Urinary bladder (tissue), 3 donors: ENCODE measurements at regions not wholly inside any gene's neighbourhood (a gene's known extent, or its start where the extent isn't known, plus 50 kb on each side); places are given as distances from the start of the nearest gene placed in this dataset.
"Not testable (repeated sequence)": the region's sequence is repeated elsewhere in the genome, so short reads cannot be mapped to it uniquely, and the experiment has no call there.

Experiments used
- DNase-seq: peaks from one replicate; pipeline ENCODE4 v3.0.0-alpha.2; 2015; ENCODE audit errors: extremely low spot score
- H3K27ac ChIP-seq: one replicate; pipeline ENCODE4 v1.5.1; 2013; ENCODE audit warnings: low read depth, mild to moderate bottlenecking, moderate library complexity
- H3K36me3 ChIP-seq: one replicate; pipeline ENCODE4 v1.6.1; 2013; ENCODE audit warnings: mild to moderate bottlenecking, moderate library complexity; ENCODE audit not compliant: insufficient read depth
- H3K4me1 ChIP-seq: one replicate; pipeline ENCODE4 v1.6.1; 2013; ENCODE audit warnings: mild to moderate bottlenecking, moderate library complexity; ENCODE audit not compliant: insufficient read depth
- H3K4me3 ChIP-seq: one replicate; pipeline ENCODE4 v1.5.1; 2013; ENCODE audit warnings: low read depth, low read length
- WGBS: extraction: QIAGEN DNeasy Blood & Tissue Kit; methylation state at CpG from one replicate; pipeline ENCODE4 v1.1.7; 2013; 5-methylcytosine and 5-hydroxymethylcytosine counted together
- donor health status: healthy with polysubstance abuse.
- donor health status: healthy.

- H3K36me3 ChIP-seq, result no peaks in the 10 kb centered on the region
- no peak overlapping the region for H3K4me3 ChIP-seq
- no peak overlapping the region for H3K27ac ChIP-seq
- WGBS, result 93% methylated on average over 2 of the region's 2 CpGs
- H3K4me1 ChIP-seq, result no peaks in the 10 kb centered on the region
- no peak for DNase-seq
Measured at GRCh38 chrX:42229533-42229932, 306.2 kb upstream of the CASK start.

GRCh38 chrX:42220666-42221065, 297.3 kb upstream of the CASK start:
- DNase-seq, result no peak

GRCh38 chrX:42220083-42220482, 296.7 kb upstream of the CASK start:
- no peak for DNase-seq
- Histone ChIP-seq H3K4me1 (no peaks in the 10 kb centered on the region), H3K4me3 (no peak overlapping the region), H3K36me3 (no peaks in the 10 kb centered on the region), H3K27ac (no peak overlapping the region)
- 85% methylated on average over 6 of the region's 6 CpGs for WGBS

More at GRCh38 chrX:42220666-42221065, 297.3 kb upstream of the CASK start:
- no peaks in the 10 kb centered on the region for H3K4me1 ChIP-seq
- 94% methylated on average over 2 of the region's 2 CpGs for WGBS
- H3K36me3 ChIP-seq, result no peaks in the 10 kb centered on the region
- no peak overlapping the region for H3K4me3 ChIP-seq
- no peak overlapping the region for H3K27ac ChIP-seq

GRCh38 chrX:42219231-42219630, 295.9 kb upstream of the CASK start:
- no peaks in the 10 kb centered on the region for H3K36me3 ChIP-seq
- no peaks in the 10 kb centered on the region for H3K4me1 ChIP-seq
- DNase-seq, result no peak
- H3K27ac ChIP-seq, result no peak overlapping the region
- no peak overlapping the region for H3K4me3 ChIP-seq

GRCh38 chrX:42195506-42195905, 272.2 kb upstream of the CASK start:
- Histone ChIP-seq H3K4me3 (no peak overlapping the region), H3K27ac (no peak overlapping the region), H3K4me1 (no peaks in the 10 kb centered on the region), H3K36me3 (no peaks in the 10 kb centered on the region)
- 80% methylated on average over 1 of the region's 1 CpG for WGBS
- no peak for DNase-seq

DNA sequence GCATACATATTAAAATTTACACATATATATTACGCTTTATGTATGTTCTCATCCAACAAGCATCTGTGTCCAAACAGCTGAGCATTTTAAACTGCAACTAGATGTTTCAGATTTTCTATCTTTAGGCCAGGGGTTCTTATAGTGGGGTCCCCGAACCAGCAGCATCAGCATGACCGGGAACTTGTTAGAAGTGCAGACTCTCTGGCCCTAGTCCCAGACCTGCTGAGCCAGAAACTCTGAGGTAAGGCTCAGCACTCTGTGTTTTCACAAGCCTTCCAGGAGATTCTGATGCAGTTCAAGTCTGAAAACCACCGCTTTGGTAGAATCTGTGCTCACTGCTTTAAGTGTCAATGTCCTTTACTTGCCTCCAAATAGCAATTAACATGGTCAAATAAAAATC, 266.2 kb upstream of the CASK start:
- 57% methylated on average over 4 of the region's 4 CpGs for WGBS
- DNase-seq, result no peak
- no peaks in the 10 kb centered on the region for H3K36me3 ChIP-seq
- H3K27ac ChIP-seq, result no peak overlapping the region
- no peak overlapping the region for H3K4me3 ChIP-seq
- H3K4me1 ChIP-seq, result no peaks in the 10 kb centered on the region

DNA sequence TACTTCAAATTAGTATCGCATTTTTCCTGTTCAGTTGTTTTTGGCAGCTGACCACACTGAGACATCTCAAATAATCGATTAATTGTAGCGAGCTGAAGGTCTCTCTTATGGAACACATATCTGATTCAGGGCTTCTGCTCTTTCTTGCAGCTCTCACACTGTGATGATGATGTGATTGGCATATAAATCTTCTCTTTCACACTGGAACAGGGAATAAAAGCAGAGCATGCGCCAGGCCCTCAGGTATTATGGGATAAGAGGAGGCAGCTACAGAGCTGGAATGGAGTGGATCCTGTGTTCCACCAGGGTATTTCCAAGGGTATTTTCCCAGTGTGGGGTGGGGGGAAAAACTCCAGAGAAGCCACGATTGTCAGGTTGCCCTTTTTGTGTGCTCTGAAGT, 265.4 kb upstream of the CASK start:
- Histone ChIP-seq H3K27ac (no peak overlapping the region), H3K4me3 (no peak overlapping the region), H3K36me3 (no peaks in the 10 kb centered on the region), H3K4me1 (no peaks in the 10 kb centered on the region)
- no peak for DNase-seq
- 76% methylated on average over 5 of the region's 5 CpGs for WGBS

DNA sequence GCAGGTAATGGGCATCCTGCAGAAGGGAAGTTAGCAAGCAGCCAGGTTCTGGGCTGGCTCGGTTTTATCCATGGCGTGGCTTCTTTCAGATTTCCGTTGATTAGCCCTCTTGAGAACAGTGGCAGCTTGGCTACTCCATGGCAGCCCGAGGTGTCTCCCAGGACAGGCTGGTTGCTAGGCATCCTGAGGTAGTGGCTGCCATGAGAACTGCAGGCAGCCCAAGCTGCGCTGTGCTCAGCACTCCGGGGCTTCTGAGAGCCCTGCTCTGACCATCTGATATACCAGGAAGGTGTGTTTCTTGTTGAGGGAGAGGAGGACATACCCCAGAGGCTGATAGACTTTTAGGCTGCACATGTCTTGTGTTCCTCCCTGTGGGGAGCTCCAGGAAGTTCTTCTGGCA, 253.4 kb upstream of the CASK start:
- Histone ChIP-seq H3K36me3 (no peaks in the 10 kb centered on the region), H3K4me1 (no peaks in the 10 kb centered on the region), H3K27ac (no peak overlapping the region), H3K4me3 (no peak overlapping the region)
- 89% methylated on average over 6 of the region's 6 CpGs for WGBS
- no peak for DNase-seq

DNA sequence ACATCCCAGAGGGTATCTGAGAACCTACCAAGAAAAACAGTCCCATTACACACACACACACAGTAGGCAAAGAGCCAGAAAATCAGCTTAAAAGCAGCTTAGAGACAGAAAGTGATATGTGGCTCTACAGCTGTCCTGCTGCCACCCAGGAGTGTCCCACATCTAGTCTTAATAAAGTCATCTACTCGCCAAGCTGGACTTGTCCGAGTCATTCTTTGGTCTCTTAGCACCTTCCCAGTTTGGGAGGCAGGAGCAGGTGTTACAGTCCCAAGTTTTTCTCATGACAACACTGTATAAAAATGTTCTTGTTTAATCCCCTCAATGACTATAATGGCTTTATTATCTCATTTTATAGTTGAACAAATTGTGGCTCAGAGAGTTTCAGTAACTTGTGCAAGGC, 252.5 kb upstream of the CASK start:
- Histone ChIP-seq H3K27ac (no peak overlapping the region), H3K36me3 (no peaks in the 10 kb centered on the region), H3K4me3 (no peak overlapping the region), H3K4me1 (no peaks in the 10 kb centered on the region)
- 93% methylated on average over 2 of the region's 2 CpGs for WGBS
- no peak for DNase-seq

- not testable (repeated sequence) for H3K4me1 ChIP-seq, DNase-seq, H3K36me3 ChIP-seq, H3K4me3 ChIP-seq, H3K27ac ChIP-seq
- 86% methylated on average over 2 of the region's 2 CpGs for whole genome bisulfite sequencing
Measured at GRCh38 chrX:42157923-42158322, 234.6 kb upstream of the CASK start.

GRCh38 chrX:42151808-42152207, 228.5 kb upstream of the CASK start:
- Histone ChIP-seq H3K27ac (no peak overlapping the region), H3K4me3 (no peak overlapping the region), H3K4me1 (no peaks in the 10 kb centered on the region), H3K36me3 (no peaks in the 10 kb centered on the region)
- DNase-seq, result no peak
- 82% methylated on average over 3 of the region's 3 CpGs for WGBS

- 48% methylated on average over 4 of the region's 4 CpGs for WGBS
- H3K4me1 ChIP-seq, result no peaks in the 10 kb centered on the region
- H3K4me3 ChIP-seq, result no peak overlapping the region
- no peak for DNase-seq
- H3K36me3 ChIP-seq, result no peaks in the 10 kb centered on the region
- no peak overlapping the region for H3K27ac ChIP-seq
Measured at GRCh38 chrX:42149765-42150164, 226.4 kb upstream of the CASK start.

DNA sequence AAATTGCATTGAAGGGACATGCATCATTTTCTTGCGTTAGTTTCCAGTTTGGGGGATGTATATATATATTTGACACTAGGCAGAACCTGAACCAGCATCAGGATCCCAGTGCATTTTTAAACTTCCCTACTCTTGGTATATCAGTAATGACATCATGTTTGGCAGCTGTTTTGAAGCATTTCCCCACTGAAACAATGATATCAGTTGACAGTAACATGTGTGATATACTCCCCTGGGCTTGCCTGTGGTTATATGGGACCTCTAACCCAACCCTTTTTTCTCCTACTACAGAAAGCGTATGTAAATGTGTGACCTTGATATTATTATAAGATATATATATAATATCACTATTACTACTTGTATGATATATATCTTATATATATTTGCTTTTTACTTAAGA, 225.9 kb upstream of the CASK start:
- Histone ChIP-seq H3K27ac (no peak overlapping the region), H3K36me3 (no peaks in the 10 kb centered on the region), H3K4me3 (no peak overlapping the region), H3K4me1 (no peaks in the 10 kb centered on the region)
- DNase-seq, result no peak
- 81% methylated on average over 2 of the region's 2 CpGs for WGBS

DNA sequence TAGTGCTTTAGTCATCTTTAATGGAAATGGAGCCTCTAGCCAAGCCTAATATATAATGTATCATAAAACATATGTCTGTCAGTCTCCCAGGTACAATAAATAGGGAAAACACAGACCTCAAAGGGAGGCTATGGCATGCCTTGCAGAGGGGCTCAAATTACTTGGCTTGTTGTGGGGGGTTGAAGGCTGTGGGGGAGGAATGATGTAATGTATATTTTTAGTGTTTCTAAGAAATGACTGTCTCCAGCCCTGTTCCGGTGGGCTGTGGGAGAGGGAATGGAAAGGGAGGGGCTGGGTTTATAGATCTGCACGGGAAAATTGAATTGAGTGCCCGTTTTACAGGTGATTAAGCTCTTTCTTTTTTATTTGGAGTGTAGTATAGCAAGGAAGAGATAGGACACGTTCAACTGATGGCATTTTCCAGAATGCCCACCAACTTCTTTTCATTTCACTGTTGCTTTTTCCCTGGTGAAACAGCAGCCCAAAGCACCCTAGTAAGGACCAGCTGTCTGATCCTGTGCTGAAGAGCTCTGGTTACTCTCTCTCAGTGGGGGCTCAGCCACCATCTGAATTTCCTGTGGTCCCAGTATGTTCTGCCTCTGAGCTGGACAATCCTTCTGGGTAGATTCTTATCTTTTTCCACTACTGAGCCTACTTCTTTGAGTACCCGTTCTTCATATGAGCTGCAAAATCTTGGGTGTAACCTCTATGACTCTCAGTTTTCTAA, 220.7 kb upstream of the CASK start:
- DNase-seq, result no peak
- H3K36me3 ChIP-seq, result no peaks in the 10 kb centered on the region
- H3K4me3 ChIP-seq, result no peak overlapping the region
- 32% methylated on average over 5 of the region's 5 CpGs for WGBS
- no peaks in the 10 kb centered on the region for H3K4me1 ChIP-seq
- H3K27ac ChIP-seq, result no peak overlapping the region

- no peak overlapping the region for H3K27ac ChIP-seq
- no peaks in the 10 kb centered on the region for H3K4me1 ChIP-seq
- H3K36me3 ChIP-seq, result no peaks in the 10 kb centered on the region
- DNase-seq, result no peak
- H3K4me3 ChIP-seq, result no peak overlapping the region
Measured at GRCh38 chrX:42140320-42140719, 217.0 kb upstream of the CASK start.
